Esophagus squamous epithelium (tissue), 5 donors: ENCODE measurements at regions not wholly inside any gene's neighbourhood (a gene's known extent, or its start where the extent isn't known, plus 50 kb on each side); places are given as distances from the start of the nearest gene placed in this dataset.

Source experiments
- DNase-seq: peaks from one replicate; lab custom pipeline; 2025; lab: John Stamatoyannopoulos, UW
- H3K27ac ChIP-seq, 4 donors: fragments of 200-600 bp; sonication (generic); one replicate each; pipeline ENCODE4 v1.5.1; 2016 to 2019; ENCODE audit warnings: mild to moderate bottlenecking in 1 of 4
- H3K27me3 ChIP-seq, 4 donors: fragments of 200-600 bp; sonication (generic); 1 replicate in 3 of 4; 2 replicates in 1 of 4; pipeline versions ENCODE4 v1.5.1 to v1.6.0; 2017 to 2021; ENCODE audit warnings: antibody characterized with exemption in 1 of 4
- H3K36me3 ChIP-seq, 3 donors: fragments of 200-600 bp; sonication (generic); one replicate each; pipeline ENCODE4 v1.5.1; 2016 to 2019
- H3K4me1 ChIP-seq, 3 donors: fragments of 200-600 bp; sonication (generic); one replicate each; pipeline ENCODE4 v1.5.1; 2017 to 2019
- H3K4me3 ChIP-seq, 4 donors: fragments of 200-600 bp; sonication (generic); 1 replicate in 3 of 4; 2 replicates in 1 of 4; pipeline ENCODE4 v1.5.1; 2016 to 2019; ENCODE audit warnings: mild to moderate bottlenecking in 2 of 4, moderate library complexity in 1 of 4
- H3K9me3 ChIP-seq, 3 donors: fragments of 200-600 bp; sonication (generic); one replicate each; pipeline ENCODE4 v1.5.1; 2016 to 2019
- CTCF ChIP-seq, 6 experiments: fragments of 450-650 bp in 4 of 6; fragments of 200-600 bp in 2 of 6; sonication (generic) in 2 of 6; IDR thresholded peaks; one replicate each; pipeline ENCODE4 v1.5.1; 2016 to 2019; ENCODE audit warnings: antibody characterized with exemption in 6 of 6, mild to moderate bottlenecking in 4 of 6, moderate library complexity in 4 of 6
- POLR2A ChIP-seq, 4 donors: fragments of 450-650 bp; IDR thresholded peaks; one replicate each; pipeline ENCODE4 v1.6.1; 2017; ENCODE audit warnings: antibody characterized with exemption in 4 of 4, mild to moderate bottlenecking in 4 of 4, moderate library complexity in 3 of 4
- WGBS, 2 donors: methylation state at CpG; one replicate each; pipeline ENCODE4 v1.1.5; 2018; 5-methylcytosine and 5-hydroxymethylcytosine counted together
- intact Hi-C: fragments of 100-400 bp; cut with DNase I; formaldehyde crosslinking; loops from one replicate; pipeline ENCODE4 v1.15.0; 2022
- donor health status: DM: yes; HTN: yes; CAD: no.

GRCh38 chr20:59381689-59382088 lies 81.3 kb downstream of the EDN3 start:
- DNase-seq, result no peak
- Histone ChIP-seq H3K4me3 (no peak overlapping the region), H3K27me3 (peaks cover 0 to 47% (median 0%) of the 10 kb centered on the region in 4 donors), H3K27ac (peak overlapping the region in 3 of 4 donors; percentile 4 to 65 (median 52)), H3K9me3 (no peaks in the 10 kb centered on the region), H3K36me3 (no peaks in the 10 kb centered on the region), H3K4me1 (peaks cover 0 to 47% (median 13%) of the 10 kb centered on the region in 3 donors)
- 39 to 80% methylated on average over 1 to 4 of the region's 8 CpGs for WGBS, 2 donors
- TF ChIP-seq POLR2A (IDR thresholded peaks at IDR 0.05) (no peak), CTCF (IDR thresholded peaks at IDR 0.05) (no peak)
- intact Hi-C loops, result no loop called here

GRCh38 chr20:59382157-59382725 lies 81.8 kb downstream of the EDN3 start:
- H3K4me1 ChIP-seq, result peaks cover 0 to 49% (median 18%) of the 10 kb centered on the region in 3 donors
- 37 to 64% methylated on average over 9 to 12 of the region's 19 CpGs for WGBS, 2 donors
- TF ChIP-seq POLR2A (IDR thresholded peaks at IDR 0.05) (no peak), CTCF (IDR thresholded peaks at IDR 0.05) (no peak)
- DNase-seq, result no peak
- no peak overlapping the region for H3K4me3 ChIP-seq
- intact Hi-C loops, result no loop called here
- H3K36me3 ChIP-seq, result no peaks in the 10 kb centered on the region
- H3K9me3 ChIP-seq, result no peaks in the 10 kb centered on the region
- peak overlapping the region in 2 of 4 donors; percentile 4 to 65 for H3K27ac ChIP-seq
- peaks cover 0 to 52% (median 0%) of the 10 kb centered on the region in 4 donors for H3K27me3 ChIP-seq

DNA sequence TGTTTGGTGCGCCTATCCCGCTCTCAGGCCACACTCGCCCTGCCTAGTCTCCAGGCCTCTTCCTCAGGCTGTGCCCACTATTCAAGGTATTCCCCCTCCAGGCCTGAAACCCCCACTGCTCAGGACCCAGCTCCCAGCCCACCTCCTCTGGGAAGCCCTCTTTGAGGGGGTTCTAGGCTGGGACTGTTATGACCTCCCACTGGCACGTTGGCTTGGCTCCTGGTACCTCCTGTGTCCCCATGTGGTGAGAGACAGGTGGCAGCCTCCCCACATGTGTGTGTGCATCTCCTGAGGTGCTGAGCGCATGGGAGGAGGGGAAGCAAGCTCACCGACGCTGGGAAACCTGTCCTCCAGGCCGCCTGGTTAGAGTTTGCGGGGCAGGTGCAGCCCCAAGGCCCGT lies 82.5 kb downstream of the EDN3 start:
- TF ChIP-seq CTCF (IDR thresholded peaks at IDR 0.05) (no peak), POLR2A (IDR thresholded peaks at IDR 0.05) (no peak)
- 69 to 71% methylated on average over 7 to 8 of the region's 10 CpGs for WGBS, 2 donors
- peaks cover 0 to 58% (median 0%) of the 10 kb centered on the region in 4 donors for H3K27me3 ChIP-seq

GRCh38 chr20:59385038-59385437 lies 84.6 kb downstream of the EDN3 start:
- 73 to 100% methylated on average over 1 to 3 of the region's 3 CpGs for WGBS, 2 donors
- H3K27me3 ChIP-seq, result peaks cover 0 to 66% (median 0%) of the 10 kb centered on the region in 4 donors

More for the DNA sequence above, 82.5 kb downstream of the EDN3 start:
- no peaks in the 10 kb centered on the region for H3K36me3 ChIP-seq
- H3K9me3 ChIP-seq, result no peaks in the 10 kb centered on the region
- H3K4me3 ChIP-seq, result no peak overlapping the region
- intact Hi-C loops, result no loop called here
- DNase-seq, result no peak
- peaks cover 0 to 56% (median 22%) of the 10 kb centered on the region in 3 donors for H3K4me1 ChIP-seq
- peak overlapping the region in 1 of 4 donors; percentile 65 for H3K27ac ChIP-seq

More at GRCh38 chr20:59385038-59385437, 84.6 kb downstream of the EDN3 start:
- H3K4me3 ChIP-seq, result no peak overlapping the region
- TF ChIP-seq CTCF (IDR thresholded peaks at IDR 0.05) (no peak), POLR2A (IDR thresholded peaks at IDR 0.05) (no peak)
- H3K36me3 ChIP-seq, result no peaks in the 10 kb centered on the region
- peak overlapping the region in 2 of 4 donors; percentile 72 to 87 for H3K27ac ChIP-seq
- no peaks in the 10 kb centered on the region for H3K9me3 ChIP-seq
- no peak for DNase-seq
- intact Hi-C loops, result no loop called here
- H3K4me1 ChIP-seq, result peaks cover 0 to 74% (median 22%) of the 10 kb centered on the region in 3 donors
